HCT116 (cell line): ENCODE measurements at regions not wholly inside any gene's neighbourhood (a gene's known extent, or its start where the extent isn't known, plus 50 kb on each side); places are given as distances from the start of the nearest gene placed in this dataset.
"Not testable (repeated sequence)": the region's sequence is repeated elsewhere in the genome, so short reads cannot be mapped to it uniquely, and the experiment has no call there.

ENCODE experiments used
- EZH2 ChIP-seq: fragments of 200-600 bp; sonication (generic); IDR thresholded peaks from 2 replicates; pipeline ENCODE4 v1.6.1; 2017; ENCODE audit warnings: antibody characterized with exemption, mixed run types
- POLR2A ChIP-seq: IDR thresholded peaks from 2 replicates; pipeline ENCODE4 v1.7.0; 2011; ENCODE audit warnings: borderline replicate concordance; ENCODE audit not compliant: insufficient read depth, insufficient read length; ENCODE audit errors: extremely low read depth
- SP1 ChIP-seq: IDR thresholded peaks from 2 replicates; pipeline ENCODE4 v1.6.1; 2012; ENCODE audit warnings: low read depth
- ZNF274 ChIP-seq: fragments of 200-500 bp; sonication (Bioruptor generic); IDR thresholded peaks from 2 replicates; pipeline ENCODE4 v1.6.1; 2014; ENCODE audit warnings: mild to moderate bottlenecking, low read depth, low read length, inconsistent platforms
- TF ChIP-seq, protein P1 (sequence below), 3 experiments: fragments of 200-600 bp in 1 of 3; sonication (generic) in 1 of 3; IDR thresholded peaks in 2 of 3; conservative IDR thresholded peaks in 1 of 3; 2 replicates each; pipeline ENCODE4 v1.5.1; 2012 to 2017; ENCODE audit warnings: low read depth in 2 of 3, low read length in 2 of 3, antibody characterized with exemption in 1 of 3, borderline replicate concordance in 1 of 3, control low read depth in 1 of 3, mild to moderate bottlenecking in 1 of 3, mixed read lengths in 1 of 3, mixed run types in 1 of 3, moderate library complexity in 1 of 3; ENCODE audit not compliant: insufficient read depth in 1 of 3

DNA sequence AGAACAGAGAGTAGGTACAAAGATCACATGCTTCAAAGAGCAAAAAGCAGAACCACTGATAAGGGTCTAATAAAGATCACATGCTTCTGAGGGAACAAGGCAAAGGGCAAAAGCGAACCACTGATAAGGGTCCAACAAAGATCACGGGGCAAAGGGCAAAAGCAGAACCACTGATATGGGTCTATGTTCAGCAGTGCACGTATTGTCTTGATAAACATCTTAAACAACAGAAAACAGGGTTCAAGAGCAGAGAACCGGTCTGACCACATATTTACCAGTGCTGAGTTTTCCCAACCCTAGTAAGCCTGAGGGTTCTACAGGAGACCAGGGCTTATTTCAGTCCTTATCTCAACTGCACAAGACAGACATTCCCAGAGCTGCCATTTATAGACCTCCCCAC lies 362.7 kb upstream of the ATXN7L3B start:
- TF ChIP-seq EZH2, POLR2A, SP1, ZNF274: not testable (repeated sequence)
- TF ChIP-seq, protein P1, sequence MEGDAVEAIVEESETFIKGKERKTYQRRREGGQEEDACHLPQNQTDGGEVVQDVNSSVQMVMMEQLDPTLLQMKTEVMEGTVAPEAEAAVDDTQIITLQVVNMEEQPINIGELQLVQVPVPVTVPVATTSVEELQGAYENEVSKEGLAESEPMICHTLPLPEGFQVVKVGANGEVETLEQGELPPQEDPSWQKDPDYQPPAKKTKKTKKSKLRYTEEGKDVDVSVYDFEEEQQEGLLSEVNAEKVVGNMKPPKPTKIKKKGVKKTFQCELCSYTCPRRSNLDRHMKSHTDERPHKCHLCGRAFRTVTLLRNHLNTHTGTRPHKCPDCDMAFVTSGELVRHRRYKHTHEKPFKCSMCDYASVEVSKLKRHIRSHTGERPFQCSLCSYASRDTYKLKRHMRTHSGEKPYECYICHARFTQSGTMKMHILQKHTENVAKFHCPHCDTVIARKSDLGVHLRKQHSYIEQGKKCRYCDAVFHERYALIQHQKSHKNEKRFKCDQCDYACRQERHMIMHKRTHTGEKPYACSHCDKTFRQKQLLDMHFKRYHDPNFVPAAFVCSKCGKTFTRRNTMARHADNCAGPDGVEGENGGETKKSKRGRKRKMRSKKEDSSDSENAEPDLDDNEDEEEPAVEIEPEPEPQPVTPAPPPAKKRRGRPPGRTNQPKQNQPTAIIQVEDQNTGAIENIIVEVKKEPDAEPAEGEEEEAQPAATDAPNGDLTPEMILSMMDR (IDR thresholded peaks at IDR 0.05 in 2 of 3, conservative IDR thresholded peaks at IDR 0.05 in 1 of 3; ENCODE audit: borderline replicate concordance in 1 of 3, insufficient read depth in 1 of 3, low read depth in 2 of 3, low read length in 2 of 3): not testable (repeated sequence)
